NCI-H526 treated with DMSO at 0.1 percent for 48 hours (cell line): ENCODE measurements at regions not wholly inside any gene's neighbourhood (a gene's known extent, or its start where the extent isn't known, plus 50 kb on each side); places are given as distances from the start of the nearest gene placed in this dataset.
"Not testable (repeated sequence)": the region's sequence is repeated elsewhere in the genome, so short reads cannot be mapped to it uniquely, and the experiment has no call there.

Experiments
- DNase-seq: peaks from one replicate; lab custom pipeline; 2025; lab: John Stamatoyannopoulos, UW

DNA sequence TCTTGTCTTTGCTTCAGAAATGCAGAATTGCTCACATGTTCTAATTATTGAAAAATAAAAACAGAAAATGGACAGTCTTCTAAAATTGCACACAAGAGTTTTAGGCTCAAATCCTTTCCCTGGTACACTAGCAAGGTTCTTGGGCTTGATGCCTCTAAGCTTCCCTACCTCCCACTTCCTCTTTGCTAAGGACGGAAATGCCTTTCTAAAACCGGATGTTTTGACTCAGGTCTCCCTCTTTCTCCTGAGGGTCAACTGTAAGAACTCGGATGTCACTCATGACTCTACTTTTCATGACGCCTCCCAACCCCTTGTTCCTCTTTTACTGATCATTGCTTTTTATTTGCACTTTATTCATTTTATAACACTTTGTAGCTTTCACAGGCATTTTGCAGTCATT, 613.5 kb downstream of the C6orf118 start:
- no peak for DNase-seq

DNA sequence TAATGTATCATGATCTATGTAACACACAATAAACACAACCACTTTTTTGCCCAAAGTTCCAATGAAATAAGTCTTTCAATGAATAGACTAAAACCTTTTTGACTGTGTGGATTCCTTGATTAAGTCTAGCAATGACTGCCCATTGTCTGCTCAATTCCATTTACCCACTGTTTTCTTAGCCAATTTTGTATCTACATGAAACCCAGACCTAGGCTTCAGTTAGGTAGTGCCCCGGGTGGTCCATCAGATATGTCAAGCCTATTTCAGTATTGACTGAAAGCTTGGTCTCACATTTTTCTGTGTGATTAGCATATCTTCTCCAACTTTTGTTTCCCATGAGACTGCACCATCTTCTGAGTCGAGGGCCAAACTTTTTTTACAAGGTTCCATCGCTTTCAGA, 615.0 kb downstream of the C6orf118 start:
- no peak for DNase-seq

DNA sequence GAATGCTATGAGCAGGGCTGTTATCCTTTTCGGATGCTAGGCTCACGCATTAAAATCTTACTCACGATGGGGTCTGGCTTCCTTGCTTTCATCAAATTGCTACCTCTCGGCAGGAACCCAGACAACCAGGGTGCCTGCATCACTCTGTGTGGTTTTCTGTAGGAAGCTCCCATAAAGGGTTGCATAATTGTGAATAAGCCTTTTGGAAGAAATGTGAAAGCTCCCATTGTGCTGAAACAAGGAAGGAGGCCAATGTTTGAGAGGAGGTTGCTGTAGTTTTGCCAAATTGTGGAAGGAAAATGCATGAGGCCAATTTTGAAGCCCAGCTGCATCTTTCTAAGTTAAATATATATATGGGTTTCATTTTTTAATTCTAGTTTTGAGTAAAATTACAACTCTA, 615.5 kb downstream of the C6orf118 start:
- DNase-seq = no peak

DNA sequence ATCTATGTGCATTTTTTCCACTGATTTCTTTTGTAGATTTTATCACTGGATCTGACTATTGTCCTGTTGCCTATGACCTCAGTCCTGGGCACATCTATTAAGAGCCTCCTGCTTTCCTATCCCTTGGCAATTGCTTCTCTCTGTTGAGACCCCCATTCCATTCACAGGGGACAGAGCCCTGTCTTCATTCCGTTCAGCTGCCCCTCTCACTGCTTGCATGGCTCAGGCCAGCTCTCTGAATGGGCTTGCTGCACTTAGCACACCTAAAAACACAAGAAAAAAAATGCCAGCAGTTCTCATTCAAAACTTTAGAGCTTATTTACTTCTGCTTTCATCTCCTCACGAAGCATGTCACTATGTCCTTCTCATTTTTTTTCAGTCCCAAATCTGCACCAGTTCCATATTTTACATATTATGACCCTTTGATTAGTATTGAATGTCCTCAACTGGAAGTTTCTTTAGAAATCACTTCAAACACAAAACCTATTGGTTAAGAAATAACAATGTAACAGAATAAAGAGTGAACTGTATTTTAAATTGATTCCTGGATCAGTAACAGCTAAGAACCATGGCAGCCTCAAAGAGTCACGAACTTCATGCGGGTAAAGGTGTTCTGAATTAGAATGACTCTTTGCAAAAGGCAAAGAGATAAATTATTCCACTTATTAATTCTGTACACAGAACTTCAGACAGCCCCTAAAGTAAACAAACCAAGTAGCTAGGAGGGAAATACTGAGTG, 616.5 kb downstream of the C6orf118 start:
- no peak for DNase-seq

DNA sequence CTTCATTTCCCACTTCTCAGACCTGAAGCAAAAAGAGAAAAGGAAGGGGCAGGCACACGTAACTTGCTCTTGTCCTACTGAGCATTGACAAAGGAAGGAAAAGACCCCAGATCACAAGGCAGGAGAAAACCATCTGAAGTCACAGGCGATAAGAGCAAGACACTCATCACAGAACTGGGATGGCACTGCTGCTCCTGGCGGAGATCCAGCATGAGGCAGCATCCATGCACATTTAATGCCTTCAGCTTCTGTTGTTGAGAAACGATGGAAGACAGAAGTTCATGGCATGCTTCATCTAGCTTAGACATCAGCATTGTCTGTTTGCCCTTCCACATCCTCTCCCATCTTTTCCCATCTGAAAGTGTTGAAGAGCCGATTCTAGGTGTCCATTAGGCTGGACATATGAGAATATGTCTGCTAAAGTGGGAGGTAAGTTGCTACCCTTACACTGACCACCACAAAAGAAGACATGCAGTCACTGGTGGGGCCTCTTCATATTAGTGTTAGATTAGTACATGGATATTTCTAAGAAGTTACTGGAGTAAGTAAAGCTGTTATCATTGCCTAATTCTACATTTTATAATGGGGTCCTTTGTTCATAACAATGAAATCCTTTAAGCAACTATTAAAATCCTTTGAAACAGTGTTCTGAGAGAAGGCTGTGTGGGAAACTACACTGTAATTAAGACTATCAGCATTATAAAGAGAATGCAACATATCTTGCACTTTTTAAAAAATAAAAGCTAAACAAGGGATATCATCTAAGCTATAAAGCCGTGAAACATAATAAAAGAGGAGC, 618.5 kb downstream of the C6orf118 start:
- DNase-seq = no peak

DNA sequence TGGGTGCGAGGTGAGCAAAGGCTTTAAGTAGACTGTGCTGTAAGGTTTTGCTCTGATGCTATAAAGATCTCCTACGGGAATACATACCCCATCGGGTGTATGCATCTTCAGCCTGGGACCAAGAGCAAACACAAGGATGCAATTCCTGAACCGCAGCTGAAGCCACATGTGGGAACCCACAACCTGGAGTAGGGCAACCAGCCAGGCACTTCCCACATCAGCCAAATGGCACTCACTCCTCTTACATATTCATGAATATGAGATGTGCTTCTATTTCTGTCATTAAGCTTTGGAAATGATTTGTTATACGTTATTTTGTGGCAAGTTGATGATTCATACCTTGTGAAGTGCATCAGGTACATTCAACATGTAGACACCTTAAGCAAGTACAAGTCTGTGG, 619.2 kb downstream of the C6orf118 start:
- no peak for DNase-seq

DNA sequence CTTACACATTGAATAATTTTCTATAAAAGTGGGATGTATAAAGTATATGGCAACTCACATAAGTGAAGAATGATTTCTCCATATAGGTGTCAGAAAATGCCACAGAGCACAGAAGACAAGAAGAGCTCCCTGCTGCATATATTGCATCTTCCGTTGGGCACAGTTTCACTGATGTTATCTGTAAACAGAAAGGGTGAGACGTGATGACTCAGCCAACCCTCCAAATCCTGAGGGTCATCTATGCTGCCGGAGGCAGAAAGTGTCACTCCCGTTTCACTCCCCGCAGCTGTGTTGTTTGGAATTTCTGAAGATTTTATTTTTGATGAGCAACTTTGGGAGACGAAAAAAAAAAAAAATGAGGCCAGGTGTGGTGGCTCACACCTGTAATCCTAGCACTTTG, 644.1 kb downstream of the C6orf118 start:
- no peak for DNase-seq

DNA sequence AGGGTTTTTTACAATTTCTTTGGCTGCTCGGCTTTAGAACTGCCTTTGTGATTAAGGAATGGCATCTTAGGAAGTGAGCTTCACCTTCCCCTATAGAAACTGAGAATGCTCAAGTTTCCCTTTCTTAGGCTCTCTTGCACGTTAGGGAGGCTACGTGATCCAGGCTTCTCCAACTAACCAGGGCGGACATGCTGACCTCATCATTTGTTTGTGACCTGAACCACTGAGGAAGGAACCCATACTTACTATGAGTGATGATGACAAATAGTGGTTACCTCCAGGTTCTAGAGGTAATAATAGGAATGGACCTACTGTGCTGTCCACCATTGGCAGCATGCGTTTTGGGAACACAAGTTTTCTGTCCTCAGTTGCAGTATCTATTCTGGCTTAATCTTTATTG, 645.8 kb downstream of the C6orf118 start:
- DNase-seq = no peak

DNA sequence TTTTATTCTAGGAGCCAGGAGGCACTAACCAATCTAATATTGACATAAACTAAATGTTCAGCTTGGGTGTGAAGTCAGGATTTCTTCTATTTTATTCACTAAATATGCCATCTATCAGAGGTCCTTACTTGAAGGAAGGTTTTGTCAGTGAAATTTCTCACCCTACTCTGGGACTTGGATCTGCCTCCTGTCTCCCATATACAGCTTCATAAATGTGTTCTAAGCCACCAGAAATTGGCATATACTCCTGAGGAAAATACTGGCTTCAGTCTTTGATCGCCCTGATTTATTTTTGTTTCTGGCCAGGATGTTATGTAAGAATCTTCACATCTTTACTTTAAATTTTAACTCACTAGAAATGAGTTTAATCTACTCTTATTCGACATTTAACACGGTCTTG, 647.7 kb downstream of the C6orf118 start:
- DNase-seq = no peak

DNA sequence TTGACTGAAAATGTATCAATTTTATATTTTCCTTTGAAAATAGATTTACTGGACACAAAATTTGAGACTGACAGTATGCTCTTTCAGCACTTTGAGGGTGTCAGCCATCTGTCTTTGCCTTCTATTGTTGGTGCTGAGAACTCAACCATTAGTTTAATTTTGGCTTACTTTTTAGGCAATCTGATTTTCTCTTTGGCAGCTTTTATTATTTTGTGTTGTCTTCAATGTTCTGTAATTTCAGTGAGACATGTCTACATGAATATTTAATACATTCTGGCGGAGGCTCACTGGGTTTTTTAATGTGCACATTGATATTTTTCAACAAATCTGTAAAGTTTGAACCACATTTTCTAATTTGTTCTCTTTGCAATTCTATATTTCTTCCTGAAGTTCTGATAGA, 648.6 kb downstream of the C6orf118 start:
- no peak for DNase-seq

DNA sequence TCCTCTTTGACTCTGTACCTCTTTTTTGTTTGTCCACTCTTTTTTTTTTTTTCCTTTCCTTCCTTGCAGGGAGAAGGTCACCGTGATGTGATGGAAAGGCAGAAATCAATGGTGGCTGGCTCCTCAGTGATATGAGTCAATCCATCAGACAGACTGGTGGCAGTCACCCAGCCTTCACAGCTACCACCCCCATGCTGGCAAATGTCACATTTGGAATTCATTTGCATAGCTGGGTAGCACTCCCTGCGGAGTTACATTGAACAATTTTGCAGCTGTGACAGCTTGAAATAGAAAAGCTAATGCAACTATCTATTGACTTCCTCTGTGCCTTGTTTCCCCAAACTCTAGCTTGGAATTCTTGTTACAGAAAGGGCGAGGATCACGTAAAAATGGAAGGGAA, 668.4 kb downstream of the C6orf118 start:
- no peak for DNase-seq

DNA sequence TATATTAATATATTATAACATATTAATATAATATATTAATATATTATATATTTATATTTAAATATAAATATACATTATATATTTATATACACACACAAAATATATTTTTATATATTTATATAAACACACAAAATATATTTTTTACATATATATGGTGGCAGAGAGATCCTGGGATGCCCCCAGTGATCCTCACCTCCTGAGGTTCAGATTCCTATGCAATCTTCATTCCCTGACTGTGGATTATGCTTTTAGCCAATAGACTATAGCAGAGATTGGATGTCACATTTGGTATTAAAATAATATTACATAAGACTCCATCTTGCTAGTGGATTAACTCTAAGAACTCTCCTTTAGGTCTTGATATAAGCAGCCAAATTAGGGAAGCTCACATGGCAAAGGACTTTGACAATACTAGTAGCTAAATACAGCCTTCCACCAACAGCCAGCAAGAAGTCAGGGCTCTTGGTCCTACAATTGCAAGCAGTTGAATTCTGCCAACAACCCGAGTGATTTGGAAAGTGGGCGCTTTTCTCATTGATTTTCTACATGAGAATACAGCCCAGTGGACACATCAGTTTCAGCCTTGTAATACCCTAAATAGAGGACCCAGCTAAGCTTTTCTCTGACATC, 681.0 kb downstream of the C6orf118 start:
- no peak for DNase-seq

DNA sequence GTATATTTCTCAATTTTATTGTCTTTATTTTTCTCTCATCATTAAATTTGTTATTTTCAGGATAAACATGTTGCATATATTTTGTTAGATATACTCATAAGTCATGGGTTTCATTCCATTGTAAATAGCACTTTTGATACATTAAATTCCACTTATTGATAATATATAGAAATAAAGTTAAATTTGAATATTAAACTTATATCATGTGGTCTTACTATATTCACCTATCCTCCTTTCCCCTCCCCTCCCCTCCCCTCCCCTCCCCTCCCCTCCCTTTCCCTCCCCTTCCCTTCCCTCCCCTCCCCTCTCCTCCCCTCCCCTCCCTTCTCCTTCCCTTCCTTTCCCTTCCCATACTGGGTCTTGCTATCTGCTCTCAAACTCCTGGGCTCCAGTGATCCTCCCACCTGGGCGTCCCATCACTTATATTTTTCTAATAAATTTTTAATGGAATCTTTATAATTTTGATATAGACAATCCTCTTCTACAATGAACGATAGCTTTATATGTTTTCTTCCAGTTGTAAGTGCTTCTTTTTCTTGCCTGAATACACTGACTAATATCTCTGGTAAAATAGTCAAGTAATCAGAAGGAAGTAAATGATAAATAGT, 692.4 kb downstream of the C6orf118 start:
- DNase-seq = no peak

DNA sequence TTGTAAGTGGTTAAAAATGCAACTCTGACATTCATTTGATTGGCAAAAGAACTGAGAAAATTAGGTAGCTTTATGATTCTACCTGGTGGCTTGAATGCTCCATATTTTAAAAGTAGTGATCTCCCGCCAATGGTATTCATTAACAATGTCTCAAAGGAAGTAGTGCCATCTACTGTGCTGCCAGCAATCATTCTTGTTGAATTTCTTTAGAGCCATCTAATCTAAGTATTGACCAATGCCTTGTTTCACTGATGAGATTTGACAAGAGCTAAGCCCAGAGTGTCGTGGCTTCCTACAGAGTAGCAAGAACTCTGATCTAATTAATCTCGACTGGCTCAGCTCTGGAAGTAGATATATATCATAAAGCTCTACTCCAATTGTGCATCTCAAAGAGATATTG, 696.7 kb downstream of the C6orf118 start:
- no peak for DNase-seq

DNA sequence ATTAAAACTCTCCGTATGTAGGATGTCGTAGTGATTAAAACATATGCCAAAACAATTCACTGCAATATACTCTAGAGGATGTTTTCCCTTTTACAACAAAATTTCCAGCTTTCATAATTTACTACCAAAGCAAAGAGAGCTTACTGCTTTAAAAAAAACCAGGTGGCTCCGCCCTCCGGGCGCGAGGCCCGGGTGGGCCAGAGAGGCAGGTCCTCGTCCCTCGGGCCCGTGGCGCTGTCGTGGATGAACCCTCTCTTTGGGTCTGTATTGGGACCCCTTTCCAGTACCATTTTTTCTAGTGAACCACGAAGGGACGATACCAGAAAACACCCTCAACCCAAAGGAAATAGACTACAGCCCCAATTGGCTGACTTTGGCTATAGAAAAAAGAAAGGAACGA, 698.5 kb downstream of the C6orf118 start:
- not testable (repeated sequence) for DNase-seq

DNA sequence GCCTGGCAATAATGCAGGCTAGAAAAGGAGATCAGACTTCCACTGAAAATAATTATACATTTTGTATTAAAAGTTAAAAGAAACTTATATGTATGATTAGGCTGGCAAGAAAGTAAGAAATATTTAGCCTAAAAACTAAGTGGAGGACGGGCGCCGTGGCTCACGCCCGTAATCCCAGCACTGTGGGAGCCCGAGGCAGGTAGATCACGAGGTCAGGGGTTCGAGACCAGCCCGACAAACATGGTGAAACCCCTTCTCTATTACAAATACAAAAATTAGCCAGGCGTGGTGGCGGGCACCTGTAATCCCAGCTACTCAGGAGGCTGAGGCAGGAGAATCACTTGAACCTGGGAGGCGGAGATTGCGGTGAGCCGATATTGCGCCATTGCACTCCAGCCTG, 707.0 kb downstream of the C6orf118 start:
- not testable (repeated sequence) for DNase-seq

DNA sequence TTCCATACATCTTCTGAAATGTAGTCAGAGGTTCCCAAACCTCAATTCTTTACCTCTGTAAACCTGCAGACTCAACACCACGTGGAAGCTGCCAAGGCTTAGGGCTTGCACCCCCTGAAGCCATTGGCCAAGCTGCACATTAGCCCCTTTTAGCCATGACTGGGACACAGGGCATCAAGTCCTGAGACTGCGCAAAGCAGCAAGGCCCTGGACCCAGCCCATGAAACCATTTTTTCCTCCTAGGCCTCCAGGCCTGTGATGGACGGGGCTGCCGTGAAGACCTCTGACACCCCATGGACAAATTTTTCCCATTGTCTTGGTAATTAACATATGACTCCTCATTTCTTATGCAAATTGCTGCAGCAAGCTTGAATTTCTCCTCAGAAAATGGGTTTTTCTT, 727.8 kb downstream of the C6orf118 start:
- DNase-seq = no peak

DNA sequence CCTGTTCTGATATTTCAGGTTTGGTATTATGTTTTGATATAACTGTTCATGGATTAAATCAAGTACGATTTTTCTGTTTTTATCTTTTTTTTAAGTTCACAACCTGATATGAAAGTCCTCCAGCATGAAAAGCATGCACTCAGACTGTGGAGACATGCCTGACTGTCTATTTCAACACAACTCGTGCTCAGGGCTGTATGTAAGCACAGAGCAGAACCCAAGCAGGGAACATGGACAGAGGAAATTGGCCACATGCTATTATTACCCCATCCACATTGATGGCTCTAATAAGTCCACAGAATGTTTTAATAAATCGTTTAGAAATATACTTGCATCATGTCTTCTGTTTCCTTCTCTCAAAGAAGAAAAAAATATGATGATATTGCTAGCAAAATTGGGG, 730.4 kb downstream of the C6orf118 start:
- DNase-seq = no peak

DNA sequence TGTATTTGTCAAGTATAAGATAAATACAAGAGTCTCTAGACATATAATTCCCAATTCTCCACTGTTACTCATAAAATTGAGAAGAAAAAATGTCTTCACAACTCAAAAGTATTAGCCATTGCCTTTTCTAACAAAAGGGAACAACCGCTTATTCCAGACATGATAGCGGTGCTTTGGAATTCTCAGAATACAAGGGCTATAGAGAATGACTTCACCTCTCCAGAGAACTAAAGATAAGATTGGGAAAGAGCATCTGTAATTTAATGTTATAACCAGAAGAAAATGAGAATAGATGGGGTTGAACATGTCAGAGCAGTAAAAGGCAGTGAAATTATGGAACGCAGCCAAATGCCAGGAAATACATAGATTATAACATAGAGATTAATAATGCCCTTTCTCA, 730.8 kb downstream of the C6orf118 start:
- no peak for DNase-seq

DNA sequence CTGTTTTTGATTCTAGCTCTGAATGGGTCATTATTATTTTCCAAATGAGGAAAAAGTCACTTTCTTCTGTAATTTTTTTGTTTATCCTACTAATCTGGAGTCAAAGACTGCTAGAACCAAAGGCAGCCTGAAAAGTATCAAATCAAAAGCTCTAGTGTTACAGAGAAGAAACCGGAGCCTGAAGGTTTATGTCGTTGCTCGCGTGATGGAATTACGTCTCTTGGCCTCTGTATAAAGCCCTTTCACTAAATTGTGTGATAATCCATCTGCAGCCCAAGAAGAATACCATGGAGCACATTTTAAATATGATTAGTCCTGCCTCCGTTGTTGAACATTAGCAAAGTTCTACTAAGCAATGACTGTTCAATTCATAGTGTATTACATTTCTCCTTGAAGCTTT, 738.6 kb downstream of the C6orf118 start:
- no peak for DNase-seq

DNA sequence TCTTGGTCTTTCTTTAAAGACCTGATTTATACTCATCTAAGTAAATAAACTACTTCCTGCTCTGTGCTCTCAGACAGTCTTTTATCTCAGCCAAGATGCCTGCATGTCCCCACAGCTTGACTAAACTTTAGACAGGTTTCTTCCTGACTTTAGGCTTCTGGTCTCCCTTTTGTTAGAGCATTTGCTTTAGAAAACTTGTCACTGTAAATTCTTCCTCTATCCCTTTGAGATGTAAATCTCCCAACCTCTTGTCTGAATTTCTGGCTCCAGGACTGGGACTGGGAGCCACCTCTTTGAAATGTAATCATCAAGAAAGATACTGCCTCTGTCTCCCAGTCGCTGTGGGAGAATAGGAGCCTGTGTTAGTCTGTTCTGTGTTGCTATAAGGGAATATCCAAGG, 739.9 kb downstream of the C6orf118 start:
- DNase-seq = no peak

DNA sequence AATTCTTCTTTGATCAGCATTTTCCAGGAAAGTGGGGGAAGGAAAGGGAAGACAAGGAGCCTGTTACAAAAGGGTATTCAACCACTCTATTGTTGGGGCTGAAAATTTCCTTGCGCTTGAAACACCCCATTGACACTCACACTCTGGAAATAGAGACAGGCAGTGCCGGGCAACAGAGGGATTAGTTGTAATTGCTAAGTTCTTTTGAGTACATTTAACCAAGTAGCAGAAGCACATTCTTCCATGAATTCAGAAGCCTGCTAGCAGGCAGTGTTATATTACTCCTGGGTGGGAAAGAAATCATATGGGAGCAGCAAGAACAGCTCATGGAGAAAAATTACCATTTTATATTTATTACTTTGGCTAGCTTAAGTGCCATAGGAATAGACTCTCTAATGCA, 745.5 kb downstream of the C6orf118 start:
- no peak for DNase-seq

DNA sequence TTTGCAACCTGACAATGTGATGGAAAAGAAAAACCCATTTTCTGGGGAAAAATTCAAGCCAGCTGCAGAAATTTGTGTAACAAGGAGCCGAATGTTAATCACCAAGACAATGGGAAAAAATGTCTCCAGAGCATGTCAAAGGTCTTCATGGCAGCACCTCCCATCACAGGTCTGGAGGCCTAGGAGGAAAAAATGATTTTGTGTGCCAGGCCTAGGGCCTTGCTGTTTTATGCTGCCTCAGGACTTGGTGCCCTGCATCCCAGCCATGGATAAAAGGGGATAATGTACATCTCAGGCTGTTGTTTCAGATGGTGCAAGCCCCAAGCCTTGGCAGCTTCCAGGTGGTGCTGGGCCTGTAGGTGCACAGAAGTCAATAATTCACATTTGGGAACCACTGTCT, 747.7 kb downstream of the C6orf118 start:
- DNase-seq = no peak
